H1 (cell line): ENCODE measurements at regions not wholly inside any gene's neighbourhood (a gene's known extent, or its start where the extent isn't known, plus 50 kb on each side); places are given as distances from the start of the nearest gene placed in this dataset.

Experiments
- RNF2 ChIP-seq: fragments of 200-900, 300-1000 bp; sonication (generic); IDR thresholded peaks from 2 replicates; pipeline ENCODE4 v1.7.1; 2016; ENCODE audit warnings: borderline replicate concordance, low read depth, mild to moderate bottlenecking, antibody characterized with exemption, low read length; ENCODE audit not compliant: poor library complexity, severe bottlenecking; ENCODE audit errors: missing control alignments
- RXRA ChIP-seq: IDR thresholded peaks from 2 replicates; pipeline ENCODE4 v1.6.1; 2011; ENCODE audit warnings: low read depth, mild to moderate bottlenecking, low read length, moderate library complexity; ENCODE audit not compliant: insufficient read depth
- SP1 ChIP-seq: IDR thresholded peaks from 2 replicates; pipeline ENCODE4 v1.6.1; 2011; ENCODE audit warnings: low read depth, low read length

GRCh38 chr9:111149018-111149759 is 110.9 kb upstream of the LPAR1 start (continued):
- no peak for TF ChIP-seq RNF2
- no peak for TF ChIP-seq RXRA
- TF ChIP-seq SP1, result no peak
- TF ChIP-seq, all 59 proteins: peak for 0
